HepG2 (cell line): ENCODE measurements at regions not wholly inside any gene's neighbourhood (a gene's known extent, or its start where the extent isn't known, plus 50 kb on each side); places are given as distances from the start of the nearest gene placed in this dataset.

Experiments
- ATAC-seq: fragments of 200-7000 bp; cut with Tn5 transposase; 3 replicates; pipeline ENCODE4 v1.9.1; 2020; ENCODE audit warnings: mild to moderate bottlenecking, moderate library complexity
- BruUV-seq: library from RNA; stranded (reverse); fragments of 400-500 nt; replicated peaks from 2 replicates; lab custom pipeline; 2021; lab: Mats Ljungman, UMichigan
- CTCF ChIA-PET: fragments of 300-600 bp; formaldehyde crosslinking; extraction: SDS; loops from one replicate; lab custom pipeline; 2021; ENCODE audit warnings: low total read pairs, inconsistent platforms, low intra/inter-chr PET ratio; lab: Yijun Ruan, JAX
- POLR2A ChIA-PET: fragments of 350-600 bp; sonication (Branson Sonifier 250); formaldehyde crosslinking; loops from one replicate; lab custom pipeline; 2020; ENCODE audit warnings: antibody characterized with exemption, inconsistent platforms; lab: Yijun Ruan, JAX
- DNase-seq: peaks from one replicate; pipeline ENCODE4 v3.0.0-alpha.2; 2015; ENCODE audit warnings: low spot score
- FAIRE-seq: peaks from 3 replicates; lab custom pipeline; 2011; peaks lifted over from hg19 to GRCh38; lab: Jason Lieb, UNC
- H2AFZ ChIP-seq: one replicate; pipeline ENCODE4 v1.6.1; 2011; ENCODE audit warnings: low read length, inconsistent platforms
- H3K27ac ChIP-seq: fragments of 300-600 bp; 3 replicates; pipeline ENCODE4 v1.8.0; 2011; ENCODE audit warnings: mixed run types, mild to moderate bottlenecking, mixed read lengths, low read length, inconsistent platforms; ENCODE audit not compliant: insufficient read depth; ENCODE audit errors: extremely low read length
- H3K27me3 ChIP-seq, 2 experiments: fragments of 200-600 bp in 1 of 2; 2 replicates in 1 of 2; 3 replicates in 1 of 2; pipeline versions ENCODE4 v1.6.0 to v1.8.0; 2011; ENCODE audit warnings: low read length in 2 of 2, mild to moderate bottlenecking in 2 of 2, moderate library complexity in 2 of 2, inconsistent platforms in 1 of 2; ENCODE audit not compliant: insufficient read depth in 2 of 2, control insufficient read depth in 1 of 2
- H3K36me3 ChIP-seq, 2 experiments: fragments of 200-600 bp in 1 of 2; replicated peaks in 1 of 2; 2 replicates in 1 of 2; 3 replicates in 1 of 2; pipeline versions ENCODE4 v1.5.1 to v1.8.0; 2011; ENCODE audit warnings: low read length in 2 of 2, inconsistent platforms in 1 of 2; ENCODE audit not compliant: insufficient read depth in 2 of 2, control insufficient read depth in 1 of 2
- H3K4me1 ChIP-seq: 2 replicates; pipeline ENCODE4 v1.5.1; 2012; ENCODE audit warnings: low read length, inconsistent platforms; ENCODE audit not compliant: insufficient read depth
- H3K4me2 ChIP-seq: 2 replicates; pipeline ENCODE4 v1.6.0; 2011; ENCODE audit warnings: low read depth, low read length, inconsistent platforms
- H3K4me3 ChIP-seq, 3 experiments: fragments of 200-600 bp in 1 of 3; sonication (generic), shearing (Covaris generic) in 1 of 3; replicated peaks in 1 of 3; 2 replicates each; pipeline ENCODE4 v1.5.1; 2011 to 2016; ENCODE audit warnings: low read length in 3 of 3, inconsistent platforms in 2 of 3, low read depth in 2 of 3, mild to moderate bottlenecking in 2 of 3, control low read depth in 1 of 3, mixed read lengths in 1 of 3; ENCODE audit not compliant: insufficient read depth in 1 of 3
- H3K79me2 ChIP-seq: one replicate; pipeline ENCODE4 v1.6.1; 2011; ENCODE audit warnings: low read length, inconsistent platforms; ENCODE audit not compliant: insufficient read depth
- H3K9ac ChIP-seq: 2 replicates; pipeline ENCODE4 v1.6.0; 2011; ENCODE audit warnings: mild to moderate bottlenecking, low read depth, low read length, inconsistent platforms; ENCODE audit not compliant: insufficient read depth
- H3K9me3 ChIP-seq: 2 replicates; pipeline ENCODE4 v1.5.1; 2012; ENCODE audit warnings: mild to moderate bottlenecking, low read length
- H4K20me1 ChIP-seq: 2 replicates; pipeline ENCODE4 v1.6.0; 2011; ENCODE audit warnings: inconsistent platforms, mild to moderate bottlenecking, low read length, moderate library complexity; ENCODE audit not compliant: insufficient read depth
- ARNTL ChIP-seq: sonication (generic); formaldehyde crosslinking; IDR thresholded peaks from 2 replicates; pipeline ENCODE4 v1.4.0; 2020; ENCODE audit warnings: mild to moderate bottlenecking, missing genetic modification reagents
- CENPT ChIP-seq: sonication (generic); formaldehyde crosslinking; IDR thresholded peaks from 2 replicates; pipeline ENCODE4 v1.8.0; 2022; ENCODE audit warnings: low read depth, mild to moderate bottlenecking, moderate library complexity, missing genetic modification reagents
- CSRNP2 ChIP-seq: sonication (generic); formaldehyde crosslinking; conservative IDR thresholded peaks from 2 replicates; pipeline ENCODE4 v1.8.0; 2022; ENCODE audit warnings: low read depth, missing genetic modification reagents
- E2F2 ChIP-seq: sonication (generic); formaldehyde crosslinking; IDR thresholded peaks from 2 replicates; pipeline ENCODE4 v1.4.0; 2020; ENCODE audit warnings: missing genetic modification reagents, borderline replicate concordance
- HOXA3 ChIP-seq: sonication (generic); formaldehyde crosslinking; IDR thresholded peaks from 2 replicates; pipeline ENCODE4 v1.5.0; 2020; ENCODE audit warnings: missing genetic modification reagents
- KAT2B ChIP-seq: fragments of 150-350 bp; IDR thresholded peaks from 2 replicates; pipeline ENCODE4 v1.6.1; 2014; ENCODE audit warnings: low read depth, low read length, borderline replicate concordance
- KMT2A ChIP-seq: sonication (generic); formaldehyde crosslinking; IDR thresholded peaks from 2 replicates; pipeline ENCODE4 v1.4.0; 2020; ENCODE audit warnings: missing genetic modification reagents
- MED8 ChIP-seq: sonication (generic); formaldehyde crosslinking; IDR thresholded peaks from 2 replicates; pipeline ENCODE4 v1.8.1; 2023; ENCODE audit warnings: mild to moderate bottlenecking, missing genetic modification reagents; ENCODE audit not compliant: insufficient replicate concordance
- MTERF4 ChIP-seq: sonication (generic); formaldehyde crosslinking; IDR thresholded peaks from 2 replicates; pipeline ENCODE4 v1.8.0; 2023; ENCODE audit warnings: mild to moderate bottlenecking, missing genetic modification reagents
- NCOA2 ChIP-seq: sonication (generic); formaldehyde crosslinking; IDR thresholded peaks from 2 replicates; pipeline ENCODE4 v1.8.0; 2022; ENCODE audit warnings: inconsistent platforms
- RAD51 ChIP-seq: fragments of 450-650 bp; IDR thresholded peaks from 2 replicates; pipeline ENCODE4 v1.6.1; 2016; ENCODE audit warnings: borderline replicate concordance
- RORA ChIP-seq: sonication (generic); formaldehyde crosslinking; IDR thresholded peaks from 2 replicates; pipeline ENCODE4 v1.5.0; 2020; ENCODE audit warnings: mild to moderate bottlenecking, missing genetic modification reagents, moderate library complexity
- SIN3A ChIP-seq: IDR thresholded peaks from 2 replicates; pipeline ENCODE4 v1.6.1; 2011; ENCODE audit warnings: low read depth, mild to moderate bottlenecking, control low read depth, low read length, borderline replicate concordance
- SOX6 ChIP-seq, 2 experiments: fragments of 450-650 bp in 1 of 2; sonication (generic) in 1 of 2; formaldehyde crosslinking in 1 of 2; IDR thresholded peaks; 2 replicates each; pipeline versions ENCODE4 v1.4.0 to v1.6.1; 2017 to 2020; ENCODE audit warnings: antibody characterized with exemption in 1 of 2, mild to moderate bottlenecking in 1 of 2, missing genetic modification reagents in 1 of 2
- ZFP41 ChIP-seq: sonication (generic); formaldehyde crosslinking; IDR thresholded peaks from 2 replicates; pipeline ENCODE4 v1.4.0; 2020; ENCODE audit warnings: mild to moderate bottlenecking, missing genetic modification reagents, borderline replicate concordance
- ZNF20 ChIP-seq: sonication (generic); formaldehyde crosslinking; IDR thresholded peaks from 2 replicates; pipeline ENCODE4 v1.4.0; 2020; ENCODE audit warnings: mild to moderate bottlenecking, moderate library complexity, missing genetic modification reagents
- ZNF225 ChIP-seq: sonication (generic); formaldehyde crosslinking; IDR thresholded peaks from 2 replicates; pipeline ENCODE4 v1.4.0; 2020; ENCODE audit warnings: mild to moderate bottlenecking, missing genetic modification reagents
- ZNF33B ChIP-seq: sonication (generic); formaldehyde crosslinking; IDR thresholded peaks from 2 replicates; pipeline ENCODE4 v1.5.1; 2020; ENCODE audit warnings: mild to moderate bottlenecking, missing genetic modification reagents
- ZNF549 ChIP-seq: sonication (generic); formaldehyde crosslinking; IDR thresholded peaks from 2 replicates; pipeline ENCODE4 v1.5.0; 2020; ENCODE audit warnings: missing genetic modification reagents
- ZNF563 ChIP-seq: sonication (generic); formaldehyde crosslinking; IDR thresholded peaks from 2 replicates; pipeline ENCODE4 v1.8.0; 2022; ENCODE audit warnings: mild to moderate bottlenecking, moderate library complexity, missing genetic modification reagents
- WGBS: methylation state at CpG from one replicate; pipeline ENCODE4 v1.1.6; 2017; ENCODE audit warnings: low lambda C conversion rate; 5-methylcytosine and 5-hydroxymethylcytosine counted together
- in situ Hi-C: cut with HindIII; loops from 2 replicates; pipeline ENCODE4 v1.10.0; 2017; ENCODE audit warnings: low pct_unique_long_range_greater_than_20kb; ENCODE audit not compliant: extremely low pct_ligation_motif_present
- intact Hi-C: fragments of 100-400 bp; cut with micrococcal nuclease; formaldehyde crosslinking; loops from one replicate; pipeline ENCODE4 v1.10.0; 2022; ENCODE audit not compliant: unreplicated experiment

GRCh38 chr6:112899541-112899940, 552.4 kb downstream of the RFPL4B start:
- ATAC-seq (no peak), FAIRE-seq (no peak)
- no TSS peak for BruUV-seq

GRCh38 chr6:112903361-112903760, 556.2 kb downstream of the RFPL4B start:
- intact Hi-C loops (no loop called here), in situ Hi-C loops (no loop called here)
- no peaks in the 10 kb centered on the region for H3K79me2 ChIP-seq
- ChIA-PET CTCF (no interaction called here), POLR2A (no interaction called here)
- no peak overlapping the region for H3K4me2 ChIP-seq
- H3K9ac ChIP-seq = no peak overlapping the region
- H3K27me3 ChIP-seq = no peaks in the 10 kb centered on the region
- 79% methylated on average over 2 of the region's 2 CpGs for WGBS
- H3K27ac ChIP-seq = no peak overlapping the region
- ATAC-seq (no peak), DNase-seq (no peak), FAIRE-seq (no peak)
- no peaks in the 10 kb centered on the region for H3K9me3 ChIP-seq
- H3K4me1 ChIP-seq = no peaks in the 10 kb centered on the region
- no peak overlapping the region for H2AFZ ChIP-seq
- BruUV-seq = no TSS peak
- H3K36me3 ChIP-seq = no peaks in the 10 kb centered on the region
- H3K4me3 ChIP-seq = no peak overlapping the region
- no peaks in the 10 kb centered on the region for H4K20me1 ChIP-seq
- no peak for TF ChIP-seq SIN3A
- no peak for TF ChIP-seq KAT2B
- no peak for TF ChIP-seq MTERF4
- TF ChIP-seq RORA (CRISPR knock-in tag) = no peak
- TF ChIP-seq E2F2 (CRISPR knock-in tag) = no peak
- TF ChIP-seq HOXA3 (CRISPR knock-in tag) = no peak
- TF ChIP-seq MED8 (CRISPR knock-in tag) = no peak
- no peak for TF ChIP-seq ZNF20 (CRISPR knock-in tag)

More at GRCh38 chr6:112899541-112899940, 552.4 kb downstream of the RFPL4B start:
- WGBS = 44% methylated on average over 3 of the region's 3 CpGs
- TF ChIP-seq CSRNP2 = no peak
- TF ChIP-seq RAD51 = no peak
- no peak for TF ChIP-seq KMT2A (CRISPR knock-in tag)
- no peak for TF ChIP-seq NCOA2 (CRISPR knock-in tag)
- TF ChIP-seq CENPT (CRISPR knock-in tag) = no peak
- TF ChIP-seq ZNF549 (CRISPR knock-in tag) = no peak
- TF ChIP-seq SOX6 (IDR thresholded peaks at IDR 0.05) = no peak
- TF ChIP-seq SOX6 (CRISPR knock-in tag; IDR thresholded peaks at IDR 0.05) = no peak
- no peak for TF ChIP-seq ARNTL (CRISPR knock-in tag)
- TF ChIP-seq ZNF33B (CRISPR knock-in tag) = no peak
- TF ChIP-seq ZNF563 (CRISPR knock-in tag) = no peak
- TF ChIP-seq ZFP41 (CRISPR knock-in tag) = no peak
- TF ChIP-seq ZNF225 = no peak
- no peaks in the 10 kb centered on the region for H3K27me3 ChIP-seq
- H3K79me2 ChIP-seq = no peaks in the 10 kb centered on the region
- H3K27ac ChIP-seq = no peak overlapping the region
- no peak overlapping the region for H2AFZ ChIP-seq
- H3K9ac ChIP-seq = no peak overlapping the region
- H3K4me3 ChIP-seq = no peak overlapping the region
- ChIA-PET POLR2A (no interaction called here), CTCF (no interaction called here)
- no peak for DNase-seq
- H3K4me2 ChIP-seq = no peak overlapping the region
- in situ Hi-C loops (no loop called here), intact Hi-C loops (no loop called here)
- H3K4me1 ChIP-seq = no peaks in the 10 kb centered on the region
- H3K36me3 ChIP-seq = no peaks in the 10 kb centered on the region
- no peaks in the 10 kb centered on the region for H3K9me3 ChIP-seq
- no peaks in the 10 kb centered on the region for H4K20me1 ChIP-seq
